Mesenchymal stem cell (in vitro differentiated cells and primary cell): ENCODE measurements at regions not wholly inside any gene's neighbourhood (a gene's known extent, or its start where the extent isn't known, plus 50 kb on each side); places are given as distances from the start of the nearest gene placed in this dataset.

ENCODE experiments used
- DNase-seq: peaks from one replicate; pipeline ENCODE4 v3.0.0-alpha.2; 2013
- H2AFZ ChIP-seq: one replicate; pipeline ENCODE4 v1.6.1; 2013; ENCODE audit warnings: low read depth, mild to moderate bottlenecking, control low read depth, inconsistent platforms, low read length, moderate library complexity
- H2AK5ac ChIP-seq: 2 replicates; pipeline ENCODE4 v1.6.1; 2013; ENCODE audit warnings: low read length, moderate library complexity, mild to moderate bottlenecking, inconsistent platforms; ENCODE audit not compliant: severe bottlenecking
- H2BK120ac ChIP-seq: one replicate; pipeline ENCODE4 v1.6.1; 2013; ENCODE audit warnings: low read depth, mild to moderate bottlenecking, inconsistent platforms, low read length, moderate library complexity
- H2BK12ac ChIP-seq, 2 experiments: one replicate each; pipeline ENCODE4 v1.6.1; 2013; ENCODE audit warnings: inconsistent platforms in 2 of 2, low read length in 2 of 2, mild to moderate bottlenecking in 2 of 2, moderate library complexity in 2 of 2, control low read depth in 1 of 2
- H2BK15ac ChIP-seq: one replicate; pipeline ENCODE4 v1.6.1; 2013; ENCODE audit warnings: mild to moderate bottlenecking, low read depth, inconsistent platforms; ENCODE audit not compliant: poor library complexity, severe bottlenecking
- H2BK5ac ChIP-seq: 2 replicates; pipeline ENCODE4 v1.6.1; 2013; ENCODE audit warnings: low read depth, mild to moderate bottlenecking, low read length, control low read depth, inconsistent platforms; ENCODE audit not compliant: poor library complexity, severe bottlenecking
- H3K14ac ChIP-seq, 2 experiments: one replicate each; pipeline ENCODE4 v1.6.1; 2013; ENCODE audit warnings: inconsistent platforms in 2 of 2, low read length in 2 of 2, control low read depth in 1 of 2, mild to moderate bottlenecking in 1 of 2, moderate library complexity in 1 of 2
- H3K18ac ChIP-seq, 2 experiments: one replicate each; pipeline ENCODE4 v1.6.1; 2013; ENCODE audit warnings: inconsistent platforms in 2 of 2, low read length in 2 of 2, control low read depth in 1 of 2, low read depth in 1 of 2, mild to moderate bottlenecking in 1 of 2
- H3K23ac ChIP-seq, 2 experiments: one replicate each; pipeline ENCODE4 v1.6.1; 2013; ENCODE audit warnings: inconsistent platforms in 2 of 2, low read length in 2 of 2, mild to moderate bottlenecking in 2 of 2, moderate library complexity in 2 of 2, control low read depth in 1 of 2
- H3K27ac ChIP-seq: 2 replicates; pipeline ENCODE4 v1.5.1; 2013; ENCODE audit warnings: mild to moderate bottlenecking, moderate library complexity, low read length, control low read depth, inconsistent platforms; ENCODE audit not compliant: poor library complexity, severe bottlenecking
- H3K27me3 ChIP-seq, 2 experiments: 2 replicates each; pipeline versions ENCODE4 v1.6.1 to v1.7.0; 2013; ENCODE audit warnings: low read length in 2 of 2, mild to moderate bottlenecking in 2 of 2, moderate library complexity in 2 of 2, control low read depth in 1 of 2, inconsistent platforms in 1 of 2; ENCODE audit not compliant: control insufficient read depth in 1 of 2, insufficient read depth in 1 of 2
- H3K36me3 ChIP-seq, 2 experiments: 2 replicates each; pipeline versions ENCODE4 v1.6.1 to v1.7.0; 2013; ENCODE audit warnings: low read length in 2 of 2, control low read depth in 1 of 2, inconsistent platforms in 1 of 2, low read depth in 1 of 2, mild to moderate bottlenecking in 1 of 2; ENCODE audit not compliant: insufficient read depth in 2 of 2, control insufficient read depth in 1 of 2
- H3K4ac ChIP-seq, 2 experiments: one replicate each; pipeline ENCODE4 v1.6.1; 2013; ENCODE audit warnings: inconsistent platforms in 2 of 2, low read length in 2 of 2, mild to moderate bottlenecking in 2 of 2, moderate library complexity in 2 of 2, control low read depth in 1 of 2, low read depth in 1 of 2
- H3K4me1 ChIP-seq: 2 replicates; pipeline ENCODE4 v1.6.1; 2013; ENCODE audit warnings: low read depth, low read length, control low read depth; ENCODE audit not compliant: control insufficient read depth, insufficient read depth
- H3K4me2 ChIP-seq: 2 replicates; pipeline ENCODE4 v1.6.1; 2013; ENCODE audit warnings: low read length, mild to moderate bottlenecking, inconsistent platforms; ENCODE audit not compliant: poor library complexity, severe bottlenecking
- H3K4me3 ChIP-seq, 2 experiments: 2 replicates each; pipeline versions ENCODE4 v1.5.1 to v1.7.0; 2013; ENCODE audit warnings: low read length in 2 of 2, mild to moderate bottlenecking in 2 of 2, control low read depth in 1 of 2, low read depth in 1 of 2; ENCODE audit not compliant: insufficient read depth in 1 of 2
- H3K79me1 ChIP-seq: replicated peaks from 2 replicates; pipeline ENCODE4 v1.6.1; 2013; ENCODE audit warnings: mild to moderate bottlenecking, control low read depth, low read length, inconsistent platforms; ENCODE audit not compliant: poor library complexity, severe bottlenecking
- H3K9ac ChIP-seq: 2 replicates; pipeline ENCODE4 v1.7.0; 2013; ENCODE audit warnings: mild to moderate bottlenecking, low read length, moderate library complexity
- H3K9me3 ChIP-seq: 2 replicates; pipeline ENCODE4 v1.7.0; 2013; ENCODE audit warnings: mild to moderate bottlenecking, low read length; ENCODE audit not compliant: control insufficient read depth
- H4K8ac ChIP-seq: one replicate; pipeline ENCODE4 v1.6.1; 2013; ENCODE audit warnings: inconsistent platforms, mild to moderate bottlenecking, low read length, moderate library complexity
- H4K91ac ChIP-seq: one replicate; pipeline ENCODE4 v1.6.1; 2013; ENCODE audit warnings: mild to moderate bottlenecking, low read length, inconsistent platforms
- WGBS: methylation state at CpG from one replicate; pipeline ENCODE4 v1.1.7; 2013; ENCODE audit warnings: mixed read lengths; 5-methylcytosine and 5-hydroxymethylcytosine counted together

DNA sequence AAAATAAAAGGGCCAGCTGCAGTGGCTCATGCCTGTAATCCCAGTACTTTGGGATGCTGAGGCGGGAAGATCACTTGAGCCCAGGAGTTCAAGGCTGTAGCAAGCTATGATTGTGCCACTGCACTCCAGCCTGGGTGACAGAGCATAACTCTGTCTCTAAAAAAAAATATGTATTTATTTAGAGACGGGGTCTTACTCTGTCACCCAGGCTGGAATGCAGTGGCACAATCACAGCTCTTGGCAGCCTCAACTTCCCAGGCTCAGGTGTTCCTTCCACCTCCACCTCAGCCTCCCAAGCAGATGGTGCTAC, 179.3 kb upstream of the ATF7IP start:
- Histone ChIP-seq H2BK15ac (no peak overlapping the region), H3K27ac (no peak overlapping the region), H3K14ac (no peak overlapping the region), H3K9ac (no peak overlapping the region), H4K8ac (no peak overlapping the region), H3K4me2 (no peak overlapping the region), H2AK5ac (no peak overlapping the region), H2BK12ac (no peak overlapping the region), H3K79me1 (no peaks in the 10 kb centered on the region), H3K23ac (no peak overlapping the region), H3K18ac (no peak overlapping the region), H3K4me1 (no peaks in the 10 kb centered on the region), H4K91ac (no peak overlapping the region), H3K36me3 (no peaks in the 10 kb centered on the region), H2AFZ (no peak overlapping the region), H2BK5ac (no peak overlapping the region), H3K4ac (no peak overlapping the region), H3K9me3 (no peaks in the 10 kb centered on the region), H3K4me3 (no peak overlapping the region), H3K27me3 (peaks cover 0 to 19% of the 10 kb centered on the region in 2 experiments), H2BK120ac (no peak overlapping the region)
- WGBS: 16% methylated on average over 2 of the region's 2 CpGs
- DNase-seq: no peak

DNA sequence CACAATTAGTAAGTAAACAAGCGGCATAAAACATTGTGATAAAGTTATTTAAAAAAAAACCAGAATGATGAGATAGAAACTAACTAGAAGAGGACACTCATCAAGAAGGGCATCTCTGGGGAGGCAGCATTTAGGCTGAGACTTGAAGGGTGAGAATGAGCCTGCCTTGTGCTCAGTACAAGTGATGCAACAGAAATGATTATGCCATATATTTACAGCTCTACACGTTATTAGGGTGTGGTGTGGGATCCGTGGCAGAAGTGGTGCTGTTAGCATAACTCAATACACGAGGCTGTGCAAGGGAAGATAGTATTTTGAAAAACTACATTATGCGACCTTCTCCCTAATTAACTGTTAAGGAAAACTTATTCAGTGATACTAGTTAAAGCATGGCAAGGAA, 178.5 kb upstream of the ATF7IP start:
- no peak overlapping the region for H2AK5ac ChIP-seq
- no peak overlapping the region for H4K8ac ChIP-seq
- H3K27ac ChIP-seq: no peak overlapping the region
- H2BK120ac ChIP-seq: no peak overlapping the region
- peaks cover 0 to 19% of the 10 kb centered on the region in 2 experiments for H3K27me3 ChIP-seq
- H3K4ac ChIP-seq: no peak overlapping the region
- no peak overlapping the region for H3K23ac ChIP-seq
- no peak overlapping the region for H4K91ac ChIP-seq
- H3K18ac ChIP-seq: no peak overlapping the region
- H3K9ac ChIP-seq: no peak overlapping the region
- no peak overlapping the region for H2AFZ ChIP-seq
- no peak overlapping the region for H3K4me2 ChIP-seq
- 78% methylated on average over 4 of the region's 5 CpGs for WGBS
- no peaks in the 10 kb centered on the region for H3K9me3 ChIP-seq
- no peak overlapping the region for H2BK5ac ChIP-seq
- no peak overlapping the region for H3K4me3 ChIP-seq
- no peaks in the 10 kb centered on the region for H3K79me1 ChIP-seq
- H2BK12ac ChIP-seq: no peak overlapping the region
- no peaks in the 10 kb centered on the region for H3K4me1 ChIP-seq
- no peak for DNase-seq
- no peak overlapping the region for H3K14ac ChIP-seq
- H3K36me3 ChIP-seq: no peaks in the 10 kb centered on the region
- H2BK15ac ChIP-seq: no peak overlapping the region

DNA sequence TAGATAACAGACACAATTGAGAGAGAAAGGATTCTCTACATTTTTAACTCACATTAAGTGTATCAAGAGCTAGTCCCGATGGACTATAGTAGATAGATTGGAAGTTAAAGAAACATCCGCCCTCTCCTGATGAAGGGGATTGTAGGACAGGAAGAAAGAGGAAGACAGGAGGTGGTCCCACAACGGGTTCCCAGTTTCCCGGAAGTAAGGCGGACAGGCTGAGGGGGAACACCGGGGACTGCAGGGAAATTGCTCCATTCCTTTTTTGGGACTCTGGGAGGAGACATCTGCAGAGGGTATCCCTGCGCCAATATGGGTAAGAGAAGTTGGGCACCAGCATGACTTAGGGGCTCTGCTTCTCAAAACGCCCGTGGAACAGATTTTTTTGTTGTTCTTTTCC, 177.5 kb upstream of the ATF7IP start:
- no peaks in the 10 kb centered on the region for H3K9me3 ChIP-seq
- no peak overlapping the region for H2AK5ac ChIP-seq
- no peak overlapping the region for H2BK12ac ChIP-seq
- no peak overlapping the region for H3K4me3 ChIP-seq
- H4K8ac ChIP-seq: no peak overlapping the region
- no peak overlapping the region for H3K23ac ChIP-seq
- H2AFZ ChIP-seq: no peak overlapping the region
- no peaks in the 10 kb centered on the region for H3K79me1 ChIP-seq
- no peak overlapping the region for H2BK120ac ChIP-seq
- H2BK5ac ChIP-seq: no peak overlapping the region
- H3K36me3 ChIP-seq: no peaks in the 10 kb centered on the region
- H3K27ac ChIP-seq: no peak overlapping the region
- H3K18ac ChIP-seq: no peak overlapping the region
- H3K4ac ChIP-seq: no peak overlapping the region
- H3K14ac ChIP-seq: no peak overlapping the region
- H3K4me1 ChIP-seq: no peaks in the 10 kb centered on the region
- H4K91ac ChIP-seq: no peak overlapping the region
- WGBS: 89% methylated on average over 7 of the region's 9 CpGs
- no peak overlapping the region for H2BK15ac ChIP-seq
- no peak for DNase-seq
- no peak overlapping the region for H3K4me2 ChIP-seq
- H3K27me3 ChIP-seq: peaks cover 0 to 19% of the 10 kb centered on the region in 2 experiments
- no peak overlapping the region for H3K9ac ChIP-seq

DNA sequence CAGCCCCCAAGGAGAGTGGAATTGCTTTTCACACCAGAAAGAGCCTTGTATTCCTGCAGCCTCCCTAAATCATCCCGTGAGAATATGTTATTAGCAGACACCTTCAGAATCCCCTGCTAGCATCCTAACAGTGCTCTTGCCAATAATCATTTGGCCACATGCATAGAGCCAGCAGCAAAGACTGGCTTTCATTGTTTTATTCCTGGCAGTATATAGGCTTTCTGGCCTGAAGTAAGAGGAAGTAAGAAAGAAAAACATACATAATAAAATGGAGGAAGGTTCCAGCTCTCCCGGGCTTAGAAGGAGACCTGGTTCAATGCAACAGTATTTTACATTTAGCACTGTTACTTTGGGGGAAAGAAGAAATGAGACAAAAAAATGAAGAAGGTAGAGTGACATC, 176.7 kb upstream of the ATF7IP start:
- no peak overlapping the region for H3K18ac ChIP-seq
- H2BK15ac ChIP-seq: no peak overlapping the region
- no peak overlapping the region for H3K4me2 ChIP-seq
- H3K27ac ChIP-seq: no peak overlapping the region
- H4K8ac ChIP-seq: no peak overlapping the region
- no peak overlapping the region for H2BK12ac ChIP-seq
- H3K14ac ChIP-seq: no peak overlapping the region
- H3K4me1 ChIP-seq: no peaks in the 10 kb centered on the region
- peaks cover 3 to 19% of the 10 kb centered on the region in 2 experiments for H3K27me3 ChIP-seq
- no peak overlapping the region for H2AFZ ChIP-seq
- H3K36me3 ChIP-seq: no peaks in the 10 kb centered on the region
- H3K79me1 ChIP-seq: no peaks in the 10 kb centered on the region
- H3K9me3 ChIP-seq: no peaks in the 10 kb centered on the region
- no peak overlapping the region for H3K4me3 ChIP-seq
- WGBS: 51% methylated on average over 2 of the region's 2 CpGs
- no peak overlapping the region for H2BK120ac ChIP-seq
- no peak for DNase-seq
- H4K91ac ChIP-seq: no peak overlapping the region
- H3K23ac ChIP-seq: no peak overlapping the region
- no peak overlapping the region for H2AK5ac ChIP-seq
- H3K4ac ChIP-seq: no peak overlapping the region
- H2BK5ac ChIP-seq: no peak overlapping the region
- H3K9ac ChIP-seq: no peak overlapping the region
